A549 (cell line): ENCODE measurements at regions not wholly inside any gene's neighbourhood (a gene's known extent, or its start where the extent isn't known, plus 50 kb on each side); places are given as distances from the start of the nearest gene placed in this dataset.

Experiments used
- CHD2 ChIP-seq: fragments of 150-350 bp; IDR thresholded peaks from 2 replicates; pipeline ENCODE4 v1.6.1; 2014; ENCODE audit warnings: low read length; ENCODE audit not compliant: partially characterized antibody
- EP300 ChIP-seq, 2 experiments: fragments of >200 bp; sonication (Bioruptor Twin); formaldehyde crosslinking; IDR thresholded peaks; 2 replicates in 1 of 2; 3 replicates in 1 of 2; pipeline ENCODE4 v1.6.1; 2016 to 2017
- KDM1A ChIP-seq: fragments of 200-600 bp; sonication (generic); IDR thresholded peaks from 2 replicates; pipeline ENCODE4 v1.6.1; 2016; ENCODE audit warnings: low read depth, mild to moderate bottlenecking
- NPAS2 ChIP-seq: fragments of 250-450 bp; sonication (Bioruptor Pico); IDR thresholded peaks from 2 replicates; pipeline ENCODE4 v1.8.0; 2022; ENCODE audit warnings: mild to moderate bottlenecking, moderate library complexity, borderline replicate concordance
- POLR2A ChIP-seq: IDR thresholded peaks from 2 replicates; pipeline ENCODE4 v1.6.1; 2012; ENCODE audit warnings: mild to moderate bottlenecking, low read length
- TF ChIP-seq, protein P1 (sequence below): fragments of >200 bp; sonication (Bioruptor Twin); formaldehyde crosslinking; IDR thresholded peaks from 3 replicates; pipeline ENCODE4 v1.5.1; 2016

GRCh38 chr11:114762408-114762807 lies 84.1 kb downstream of the NXPE2 start:
- TF ChIP-seq EP300 (IDR thresholded peaks at IDR 0.05) = no peak
- TF ChIP-seq, protein P1, sequence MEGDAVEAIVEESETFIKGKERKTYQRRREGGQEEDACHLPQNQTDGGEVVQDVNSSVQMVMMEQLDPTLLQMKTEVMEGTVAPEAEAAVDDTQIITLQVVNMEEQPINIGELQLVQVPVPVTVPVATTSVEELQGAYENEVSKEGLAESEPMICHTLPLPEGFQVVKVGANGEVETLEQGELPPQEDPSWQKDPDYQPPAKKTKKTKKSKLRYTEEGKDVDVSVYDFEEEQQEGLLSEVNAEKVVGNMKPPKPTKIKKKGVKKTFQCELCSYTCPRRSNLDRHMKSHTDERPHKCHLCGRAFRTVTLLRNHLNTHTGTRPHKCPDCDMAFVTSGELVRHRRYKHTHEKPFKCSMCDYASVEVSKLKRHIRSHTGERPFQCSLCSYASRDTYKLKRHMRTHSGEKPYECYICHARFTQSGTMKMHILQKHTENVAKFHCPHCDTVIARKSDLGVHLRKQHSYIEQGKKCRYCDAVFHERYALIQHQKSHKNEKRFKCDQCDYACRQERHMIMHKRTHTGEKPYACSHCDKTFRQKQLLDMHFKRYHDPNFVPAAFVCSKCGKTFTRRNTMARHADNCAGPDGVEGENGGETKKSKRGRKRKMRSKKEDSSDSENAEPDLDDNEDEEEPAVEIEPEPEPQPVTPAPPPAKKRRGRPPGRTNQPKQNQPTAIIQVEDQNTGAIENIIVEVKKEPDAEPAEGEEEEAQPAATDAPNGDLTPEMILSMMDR = peak; percentile 50
- no peak for TF ChIP-seq KDM1A
- TF ChIP-seq CHD2 = no peak
- no peak for TF ChIP-seq POLR2A
- TF ChIP-seq NPAS2 (CRISPR knock-in tag) = no peak
